Right renal pelvis (tissue), 4 donors: ENCODE measurements at regions not wholly inside any gene's neighbourhood (a gene's known extent, or its start where the extent isn't known, plus 50 kb on each side); places are given as distances from the start of the nearest gene placed in this dataset.

Experiments
- DNase-seq, 4 donors: peaks; one replicate each; pipeline ENCODE4 v3.0.0-alpha.2; 2013; ENCODE audit warnings: low read depth in 4 of 4, low spot score in 3 of 4, missing footprints in 1 of 4

- no peak for DNase-seq
Observed at GRCh38 chr15:25565470-25566264, 126.8 kb upstream of the UBE3A start.

- DNase-seq: no peak
Observed at GRCh38 chr15:25563596-25563995, 124.8 kb upstream of the UBE3A start.

GRCh38 chr15:25557926-25558325, 119.1 kb upstream of the UBE3A start:
- DNase-seq: no peak

- DNase-seq: no peak
Observed at GRCh38 chr15:25556136-25556535, 117.3 kb upstream of the UBE3A start.

- DNase-seq: no peak
Observed at GRCh38 chr15:25554640-25555039, 115.8 kb upstream of the UBE3A start.

GRCh38 chr15:25548600-25548999, 109.8 kb upstream of the UBE3A start:
- no peak for DNase-seq

- DNase-seq: no peak
Observed at GRCh38 chr15:25545889-25546288, 107.1 kb upstream of the UBE3A start.

GRCh38 chr15:25545017-25545416, 106.2 kb upstream of the UBE3A start:
- DNase-seq: no peak

- DNase-seq: no peak
Observed at GRCh38 chr15:25544076-25544475, 105.3 kb upstream of the UBE3A start.

- DNase-seq: peak in 2 of 4 donors; percentile 14 to 34
Observed at GRCh38 chr15:25543196-25543595, 104.4 kb upstream of the UBE3A start.

- DNase-seq: no peak
Observed at GRCh38 chr15:25541228-25541627, 102.4 kb upstream of the UBE3A start.

GRCh38 chr15:25536801-25537611, 98.2 kb upstream of the UBE3A start:
- DNase-seq: no peak

- DNase-seq: no peak
Observed at GRCh38 chr15:25535866-25536265, 97.0 kb upstream of the UBE3A start.

- no peak for DNase-seq
Observed at GRCh38 chr15:25534293-25534692, 95.5 kb upstream of the UBE3A start.

- DNase-seq: no peak
Observed at GRCh38 chr15:25532269-25533140, 93.7 kb upstream of the UBE3A start.

GRCh38 chr15:25529774-25530173, 91.0 kb upstream of the UBE3A start:
- DNase-seq: no peak

- DNase-seq: no peak
Observed at GRCh38 chr15:25527118-25527517, 88.3 kb upstream of the UBE3A start.

GRCh38 chr15:25525741-25526140, 86.9 kb upstream of the UBE3A start:
- no peak for DNase-seq

- no peak for DNase-seq
Observed at GRCh38 chr15:25515633-25516032, 76.8 kb upstream of the UBE3A start.

- DNase-seq: no peak
Observed at GRCh38 chr15:25514522-25514921, 75.7 kb upstream of the UBE3A start.

- no peak for DNase-seq
Observed at GRCh38 chr15:25512957-25513356, 74.1 kb upstream of the UBE3A start.
